ENCODE measurements at regions not wholly inside any gene's neighbourhood (a gene's known extent, or its start where the extent isn't known, plus 50 kb on each side); places are given as distances from the start of the nearest gene placed in this dataset.

DNA sequence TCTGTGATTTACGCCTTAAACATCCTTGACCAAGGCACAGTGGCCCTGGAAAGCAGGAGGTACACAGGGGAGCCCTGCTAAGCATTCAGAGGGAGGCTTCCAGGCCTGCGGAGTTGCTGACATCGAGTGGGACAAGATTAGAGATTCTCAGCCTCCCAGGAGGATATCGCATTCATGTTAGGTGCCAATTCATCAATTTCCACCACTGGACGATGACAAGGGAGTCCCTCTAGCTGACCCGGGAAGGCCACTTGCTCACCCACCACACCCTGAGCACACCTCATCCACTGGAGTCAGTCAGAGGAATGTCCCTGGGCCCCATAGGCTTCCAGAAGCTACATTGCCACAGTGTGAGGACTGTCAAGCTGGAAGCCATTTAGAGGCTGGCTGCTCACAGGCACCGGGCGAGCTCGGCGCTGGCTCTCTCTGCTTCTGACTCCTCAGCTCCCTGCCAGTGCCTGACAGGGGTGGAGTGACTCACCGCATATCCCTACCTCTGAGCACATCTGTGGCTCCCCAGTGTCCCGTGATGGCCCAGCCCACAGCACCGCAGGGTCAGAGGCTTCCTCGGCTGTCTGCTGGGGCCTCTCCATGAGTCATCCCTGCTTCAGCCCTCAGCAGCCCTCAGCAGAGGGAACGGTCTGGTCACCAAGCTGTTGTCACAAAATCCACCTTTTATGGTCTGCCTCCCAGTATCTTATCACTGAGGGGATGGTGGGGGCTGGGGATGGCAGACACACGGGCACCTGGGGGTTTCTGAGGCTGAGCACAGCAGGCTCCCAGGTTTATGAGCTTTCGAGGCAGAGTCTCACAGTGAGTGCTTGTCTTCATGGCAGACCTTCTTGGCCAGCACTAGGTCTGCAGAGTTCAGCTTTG, 117.5 kb downstream of the ZNF608 start (continued):
- TF ChIP-seq ZNF695 (CRISPR knock-in tag; IDR thresholded peaks at IDR 0.05) (no peak), PRPF4 (IDR thresholded peaks at IDR 0.05; ENCODE audit: insufficient read depth, low read depth, low read length, poor library complexity, severe bottlenecking) (no peak), ZNF212 (CRISPR knock-in tag; IDR thresholded peaks at IDR 0.05) (no peak), ARID4B (CRISPR knock-in tag; IDR thresholded peaks at IDR 0.05) (no peak), HMBOX1 (IDR thresholded peaks at IDR 0.05) (no peak; the same call in 1 of the 2 replicates), SAFB2 (IDR thresholded peaks at IDR 0.05; ENCODE audit: borderline replicate concordance, low read depth, low read length, severe bottlenecking) (no peak)
- TF ChIP-seq, protein P1, sequence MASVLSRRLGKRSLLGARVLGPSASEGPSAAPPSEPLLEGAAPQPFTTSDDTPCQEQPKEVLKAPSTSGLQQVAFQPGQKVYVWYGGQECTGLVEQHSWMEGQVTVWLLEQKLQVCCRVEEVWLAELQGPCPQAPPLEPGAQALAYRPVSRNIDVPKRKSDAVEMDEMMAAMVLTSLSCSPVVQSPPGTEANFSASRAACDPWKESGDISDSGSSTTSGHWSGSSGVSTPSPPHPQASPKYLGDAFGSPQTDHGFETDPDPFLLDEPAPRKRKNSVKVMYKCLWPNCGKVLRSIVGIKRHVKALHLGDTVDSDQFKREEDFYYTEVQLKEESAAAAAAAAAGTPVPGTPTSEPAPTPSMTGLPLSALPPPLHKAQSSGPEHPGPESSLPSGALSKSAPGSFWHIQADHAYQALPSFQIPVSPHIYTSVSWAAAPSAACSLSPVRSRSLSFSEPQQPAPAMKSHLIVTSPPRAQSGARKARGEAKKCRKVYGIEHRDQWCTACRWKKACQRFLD (CRISPR knock-in tag; IDR thresholded peaks at IDR 0.05) = peak; percentile 70
- TF ChIP-seq, protein P2, sequence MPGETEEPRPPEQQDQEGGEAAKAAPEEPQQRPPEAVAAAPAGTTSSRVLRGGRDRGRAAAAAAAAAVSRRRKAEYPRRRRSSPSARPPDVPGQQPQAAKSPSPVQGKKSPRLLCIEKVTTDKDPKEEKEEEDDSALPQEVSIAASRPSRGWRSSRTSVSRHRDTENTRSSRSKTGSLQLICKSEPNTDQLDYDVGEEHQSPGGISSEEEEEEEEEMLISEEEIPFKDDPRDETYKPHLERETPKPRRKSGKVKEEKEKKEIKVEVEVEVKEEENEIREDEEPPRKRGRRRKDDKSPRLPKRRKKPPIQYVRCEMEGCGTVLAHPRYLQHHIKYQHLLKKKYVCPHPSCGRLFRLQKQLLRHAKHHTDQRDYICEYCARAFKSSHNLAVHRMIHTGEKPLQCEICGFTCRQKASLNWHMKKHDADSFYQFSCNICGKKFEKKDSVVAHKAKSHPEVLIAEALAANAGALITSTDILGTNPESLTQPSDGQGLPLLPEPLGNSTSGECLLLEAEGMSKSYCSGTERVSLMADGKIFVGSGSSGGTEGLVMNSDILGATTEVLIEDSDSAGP (CRISPR knock-in tag; IDR thresholded peaks at IDR 0.05) = no peak
- TF ChIP-seq, protein P3, sequence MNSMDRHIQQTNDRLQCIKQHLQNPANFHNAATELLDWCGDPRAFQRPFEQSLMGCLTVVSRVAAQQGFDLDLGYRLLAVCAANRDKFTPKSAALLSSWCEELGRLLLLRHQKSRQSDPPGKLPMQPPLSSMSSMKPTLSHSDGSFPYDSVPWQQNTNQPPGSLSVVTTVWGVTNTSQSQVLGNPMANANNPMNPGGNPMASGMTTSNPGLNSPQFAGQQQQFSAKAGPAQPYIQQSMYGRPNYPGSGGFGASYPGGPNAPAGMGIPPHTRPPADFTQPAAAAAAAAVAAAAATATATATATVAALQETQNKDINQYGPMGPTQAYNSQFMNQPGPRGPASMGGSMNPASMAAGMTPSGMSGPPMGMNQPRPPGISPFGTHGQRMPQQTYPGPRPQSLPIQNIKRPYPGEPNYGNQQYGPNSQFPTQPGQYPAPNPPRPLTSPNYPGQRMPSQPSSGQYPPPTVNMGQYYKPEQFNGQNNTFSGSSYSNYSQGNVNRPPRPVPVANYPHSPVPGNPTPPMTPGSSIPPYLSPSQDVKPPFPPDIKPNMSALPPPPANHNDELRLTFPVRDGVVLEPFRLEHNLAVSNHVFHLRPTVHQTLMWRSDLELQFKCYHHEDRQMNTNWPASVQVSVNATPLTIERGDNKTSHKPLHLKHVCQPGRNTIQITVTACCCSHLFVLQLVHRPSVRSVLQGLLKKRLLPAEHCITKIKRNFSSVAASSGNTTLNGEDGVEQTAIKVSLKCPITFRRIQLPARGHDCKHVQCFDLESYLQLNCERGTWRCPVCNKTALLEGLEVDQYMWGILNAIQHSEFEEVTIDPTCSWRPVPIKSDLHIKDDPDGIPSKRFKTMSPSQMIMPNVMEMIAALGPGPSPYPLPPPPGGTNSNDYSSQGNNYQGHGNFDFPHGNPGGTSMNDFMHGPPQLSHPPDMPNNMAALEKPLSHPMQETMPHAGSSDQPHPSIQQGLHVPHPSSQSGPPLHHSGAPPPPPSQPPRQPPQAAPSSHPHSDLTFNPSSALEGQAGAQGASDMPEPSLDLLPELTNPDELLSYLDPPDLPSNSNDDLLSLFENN (IDR thresholded peaks at IDR 0.05; ENCODE audit: low read depth in 2 of 2, low read length in 2 of 2) = no peak

Measured in K562 (cell line).